ENCODE measurements at regions not wholly inside any gene's neighbourhood (a gene's known extent, or its start where the extent isn't known, plus 50 kb on each side); places are given as distances from the start of the nearest gene placed in this dataset.

DNA sequence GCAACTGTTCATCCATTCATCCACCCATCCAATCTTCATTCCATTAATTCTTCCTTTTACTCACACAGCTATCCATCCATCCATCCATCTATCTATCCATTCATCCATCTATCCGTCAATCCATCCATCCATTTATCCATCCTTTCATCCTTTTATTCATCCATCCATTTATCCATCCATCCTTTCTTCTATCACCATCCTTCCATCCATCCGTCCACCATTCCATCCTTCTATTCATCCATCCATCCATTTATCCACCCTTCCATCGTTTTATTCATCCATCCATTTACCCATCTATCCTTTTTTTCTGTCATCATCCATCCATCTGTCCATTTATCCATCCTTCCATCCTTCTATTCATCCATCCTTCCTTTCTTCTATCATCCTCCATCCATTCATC, 73.0 kb upstream of the FOXF1 start:
- TF ChIP-seq, protein P1, sequence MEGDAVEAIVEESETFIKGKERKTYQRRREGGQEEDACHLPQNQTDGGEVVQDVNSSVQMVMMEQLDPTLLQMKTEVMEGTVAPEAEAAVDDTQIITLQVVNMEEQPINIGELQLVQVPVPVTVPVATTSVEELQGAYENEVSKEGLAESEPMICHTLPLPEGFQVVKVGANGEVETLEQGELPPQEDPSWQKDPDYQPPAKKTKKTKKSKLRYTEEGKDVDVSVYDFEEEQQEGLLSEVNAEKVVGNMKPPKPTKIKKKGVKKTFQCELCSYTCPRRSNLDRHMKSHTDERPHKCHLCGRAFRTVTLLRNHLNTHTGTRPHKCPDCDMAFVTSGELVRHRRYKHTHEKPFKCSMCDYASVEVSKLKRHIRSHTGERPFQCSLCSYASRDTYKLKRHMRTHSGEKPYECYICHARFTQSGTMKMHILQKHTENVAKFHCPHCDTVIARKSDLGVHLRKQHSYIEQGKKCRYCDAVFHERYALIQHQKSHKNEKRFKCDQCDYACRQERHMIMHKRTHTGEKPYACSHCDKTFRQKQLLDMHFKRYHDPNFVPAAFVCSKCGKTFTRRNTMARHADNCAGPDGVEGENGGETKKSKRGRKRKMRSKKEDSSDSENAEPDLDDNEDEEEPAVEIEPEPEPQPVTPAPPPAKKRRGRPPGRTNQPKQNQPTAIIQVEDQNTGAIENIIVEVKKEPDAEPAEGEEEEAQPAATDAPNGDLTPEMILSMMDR (IDR thresholded peaks at IDR 0.05) = no peak
- TF ChIP-seq POLR2AphosphoS5 (IDR thresholded peaks at IDR 0.05) = no peak
